Right atrium auricular region (tissue), 2 donors: ENCODE measurements at regions not wholly inside any gene's neighbourhood (a gene's known extent, or its start where the extent isn't known, plus 50 kb on each side); places are given as distances from the start of the nearest gene placed in this dataset.

Source experiments
- DNase-seq: peaks from one replicate; pipeline ENCODE4 v3.0.0-alpha.2; 2019; ENCODE audit warnings: low spot score
- H3K27ac ChIP-seq, 2 donors: fragments of 200-600 bp; sonication (generic); 1 replicate in 1 of 2; 2 replicates in 1 of 2; pipeline ENCODE4 v1.5.1; 2016 to 2019
- H3K27me3 ChIP-seq, 2 donors: fragments of 200-600 bp; sonication (generic); one replicate each; pipeline versions ENCODE4 v1.5.1 to v1.6.0; 2017 to 2019
- H3K36me3 ChIP-seq: fragments of 200-600 bp; sonication (generic); one replicate; pipeline ENCODE4 v1.5.1; 2016
- H3K4me1 ChIP-seq, 2 donors: fragments of 200-600 bp; sonication (generic); one replicate each; pipeline versions ENCODE4 v1.5.1 to v1.6.0; 2017 to 2019
- H3K4me3 ChIP-seq, 2 donors: fragments of 200-600 bp; sonication (generic); 1 replicate in 1 of 2; 2 replicates in 1 of 2; pipeline ENCODE4 v1.5.1; 2017 to 2019; ENCODE audit warnings: mild to moderate bottlenecking in 1 of 2, moderate library complexity in 1 of 2
- H3K9me3 ChIP-seq, 2 donors: fragments of 200-600 bp; sonication (generic); one replicate each; pipeline ENCODE4 v1.5.1; 2019
- TF ChIP-seq, protein P1 (sequence below), 2 donors: fragments of 200-600 bp; sonication (generic); IDR thresholded peaks; one replicate each; pipeline ENCODE4 v1.5.1; 2019; ENCODE audit warnings: antibody characterized with exemption in 2 of 2

DNA sequence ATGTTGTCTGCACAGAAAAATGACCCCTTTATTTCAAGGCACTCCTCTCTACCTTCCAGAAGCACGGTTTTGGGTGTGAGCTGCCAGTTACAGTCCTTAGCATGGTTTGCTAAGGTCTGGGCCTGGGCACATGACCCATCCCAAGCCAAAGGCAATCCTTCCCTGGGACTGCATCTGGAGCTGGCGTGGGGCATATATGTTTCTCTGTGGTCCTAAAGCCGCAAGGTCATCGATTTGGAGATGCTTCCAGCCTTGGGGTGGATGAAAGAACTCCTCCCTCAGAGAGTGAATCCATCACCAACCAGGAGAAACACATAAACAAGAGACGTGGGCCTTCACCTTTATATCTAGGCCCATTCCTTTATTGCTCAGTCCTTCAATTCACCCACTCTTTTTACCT is 50.1 kb upstream of the IGFBP3 start:
- H3K27ac ChIP-seq: no peak overlapping the region
- TF ChIP-seq, protein P1, sequence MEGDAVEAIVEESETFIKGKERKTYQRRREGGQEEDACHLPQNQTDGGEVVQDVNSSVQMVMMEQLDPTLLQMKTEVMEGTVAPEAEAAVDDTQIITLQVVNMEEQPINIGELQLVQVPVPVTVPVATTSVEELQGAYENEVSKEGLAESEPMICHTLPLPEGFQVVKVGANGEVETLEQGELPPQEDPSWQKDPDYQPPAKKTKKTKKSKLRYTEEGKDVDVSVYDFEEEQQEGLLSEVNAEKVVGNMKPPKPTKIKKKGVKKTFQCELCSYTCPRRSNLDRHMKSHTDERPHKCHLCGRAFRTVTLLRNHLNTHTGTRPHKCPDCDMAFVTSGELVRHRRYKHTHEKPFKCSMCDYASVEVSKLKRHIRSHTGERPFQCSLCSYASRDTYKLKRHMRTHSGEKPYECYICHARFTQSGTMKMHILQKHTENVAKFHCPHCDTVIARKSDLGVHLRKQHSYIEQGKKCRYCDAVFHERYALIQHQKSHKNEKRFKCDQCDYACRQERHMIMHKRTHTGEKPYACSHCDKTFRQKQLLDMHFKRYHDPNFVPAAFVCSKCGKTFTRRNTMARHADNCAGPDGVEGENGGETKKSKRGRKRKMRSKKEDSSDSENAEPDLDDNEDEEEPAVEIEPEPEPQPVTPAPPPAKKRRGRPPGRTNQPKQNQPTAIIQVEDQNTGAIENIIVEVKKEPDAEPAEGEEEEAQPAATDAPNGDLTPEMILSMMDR (IDR thresholded peaks at IDR 0.05): no peak
- no peaks in the 10 kb centered on the region for H3K27me3 ChIP-seq
- H3K9me3 ChIP-seq: no peaks in the 10 kb centered on the region
- H3K4me3 ChIP-seq: no peak overlapping the region
- H3K4me1 ChIP-seq: peaks cover 0 to 15% of the 10 kb centered on the region in 2 donors
- no peak for DNase-seq
- no peaks in the 10 kb centered on the region for H3K36me3 ChIP-seq
